ENCODE measurements at regions not wholly inside any gene's neighbourhood (a gene's known extent, or its start where the extent isn't known, plus 50 kb on each side); places are given as distances from the start of the nearest gene placed in this dataset.
"Not testable (repeated sequence)": the region's sequence is repeated elsewhere in the genome, so short reads cannot be mapped to it uniquely, and the experiment has no call there.

- no peak for DNase-seq (ENCODE audit: low read depth in 2 of 2)
These were observed 100.0 kb upstream of the PRKG2 start for GRCh38 chr4:81314897-81315470.

- no peak for DNase-seq (ENCODE audit: low read depth in 2 of 2)
These were observed 99.3 kb upstream of the PRKG2 start for GRCh38 chr4:81314196-81314896.

GRCh38 chr4:81307991-81308390, 93.0 kb upstream of the PRKG2 start:
- DNase-seq (ENCODE audit: low read depth in 2 of 2), result no peak

- DNase-seq (ENCODE audit: low read depth in 2 of 2), result no peak
These were observed 89.8 kb upstream of the PRKG2 start for GRCh38 chr4:81304871-81305270.

- DNase-seq (ENCODE audit: low read depth in 2 of 2), result not testable (repeated sequence)
These were observed 85.3 kb upstream of the PRKG2 start for GRCh38 chr4:81300352-81300751.

- no peak for DNase-seq (ENCODE audit: low read depth in 2 of 2)
These were observed 75.8 kb upstream of the PRKG2 start for GRCh38 chr4:81290813-81291212.

- no peak for DNase-seq (ENCODE audit: low read depth in 2 of 2)
These were observed 72.1 kb upstream of the PRKG2 start for GRCh38 chr4:81287101-81287500.

- no peak for DNase-seq (ENCODE audit: low read depth in 2 of 2)
These were observed 67.1 kb upstream of the PRKG2 start for GRCh38 chr4:81282131-81282530.

GRCh38 chr4:81274460-81274859, 59.4 kb upstream of the PRKG2 start:
- no peak for DNase-seq (ENCODE audit: low read depth in 2 of 2)

GRCh38 chr4:81272671-81273070, 57.6 kb upstream of the PRKG2 start:
- DNase-seq (ENCODE audit: low read depth in 2 of 2), result no peak

All from stimulated activated CD8-positive, alpha-beta memory T cell treated with anti-CD3 and anti-CD28 coated beads, Interleukin-7, amount 100 ng/mL, for 4 hours (primary cell).